GM21576 (cell line): ENCODE measurements at regions not wholly inside any gene's neighbourhood (a gene's known extent, or its start where the extent isn't known, plus 50 kb on each side); places are given as distances from the start of the nearest gene placed in this dataset.
"Not testable (repeated sequence)": the region's sequence is repeated elsewhere in the genome, so short reads cannot be mapped to it uniquely, and the experiment has no call there.

Source experiments
- ATAC-seq: cut with Tn5 transposase; IDR thresholded peaks from one replicate; pipeline ENCODE4 v1.9.1; 2021; ENCODE audit warnings: mild to moderate bottlenecking, moderate library complexity; ENCODE audit not compliant: unreplicated experiment

GRCh38 chr6:167661552-167662044, 165.1 kb upstream of the AFDN start:
- no peak for ATAC-seq

DNA sequence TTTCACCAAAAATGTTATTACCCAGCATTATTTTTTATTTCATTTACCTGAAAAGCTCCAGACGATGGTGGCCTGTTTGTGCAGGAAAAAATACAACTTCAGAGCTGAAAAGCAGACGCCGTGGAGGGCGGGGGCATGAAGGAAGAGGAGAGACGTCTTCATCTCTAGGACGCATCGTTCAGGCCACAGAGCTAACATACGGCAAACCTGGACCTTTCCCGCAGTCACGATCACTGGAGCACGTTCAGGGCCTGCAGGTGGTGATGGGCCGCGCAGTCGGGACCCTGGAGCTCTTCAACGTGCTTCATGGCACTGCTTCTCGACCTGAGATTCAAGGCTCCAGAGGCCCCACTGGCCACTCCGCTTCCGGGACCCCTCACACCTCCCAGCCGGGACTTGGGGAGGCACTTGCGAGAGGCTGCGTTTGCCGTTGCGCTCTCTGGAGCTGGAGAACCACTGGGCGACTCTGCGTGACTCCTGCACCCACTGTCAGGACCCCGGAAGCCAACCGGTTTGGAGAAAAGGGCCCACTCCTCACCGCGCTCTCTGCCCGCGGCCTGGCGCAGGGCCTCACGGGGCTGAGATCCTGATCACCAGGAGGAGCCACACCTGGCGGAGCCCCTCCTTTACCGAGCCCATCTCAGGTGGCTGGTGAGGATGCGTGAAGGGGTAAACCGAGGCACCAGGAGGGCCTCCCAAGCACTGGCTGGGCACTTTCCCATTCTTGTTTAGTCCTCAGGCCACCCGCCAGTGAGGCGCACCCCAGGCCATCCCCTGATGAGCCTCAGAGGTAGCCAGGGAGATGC, 164.4 kb upstream of the AFDN start:
- no peak for ATAC-seq

- ATAC-seq, result no peak
Observed at GRCh38 chr6:167662881-167663205, 163.9 kb upstream of the AFDN start.

GRCh38 chr6:167663316-167663715, 163.4 kb upstream of the AFDN start:
- no peak for ATAC-seq

GRCh38 chr6:167663784-167664443, 162.8 kb upstream of the AFDN start:
- no peak for ATAC-seq

DNA sequence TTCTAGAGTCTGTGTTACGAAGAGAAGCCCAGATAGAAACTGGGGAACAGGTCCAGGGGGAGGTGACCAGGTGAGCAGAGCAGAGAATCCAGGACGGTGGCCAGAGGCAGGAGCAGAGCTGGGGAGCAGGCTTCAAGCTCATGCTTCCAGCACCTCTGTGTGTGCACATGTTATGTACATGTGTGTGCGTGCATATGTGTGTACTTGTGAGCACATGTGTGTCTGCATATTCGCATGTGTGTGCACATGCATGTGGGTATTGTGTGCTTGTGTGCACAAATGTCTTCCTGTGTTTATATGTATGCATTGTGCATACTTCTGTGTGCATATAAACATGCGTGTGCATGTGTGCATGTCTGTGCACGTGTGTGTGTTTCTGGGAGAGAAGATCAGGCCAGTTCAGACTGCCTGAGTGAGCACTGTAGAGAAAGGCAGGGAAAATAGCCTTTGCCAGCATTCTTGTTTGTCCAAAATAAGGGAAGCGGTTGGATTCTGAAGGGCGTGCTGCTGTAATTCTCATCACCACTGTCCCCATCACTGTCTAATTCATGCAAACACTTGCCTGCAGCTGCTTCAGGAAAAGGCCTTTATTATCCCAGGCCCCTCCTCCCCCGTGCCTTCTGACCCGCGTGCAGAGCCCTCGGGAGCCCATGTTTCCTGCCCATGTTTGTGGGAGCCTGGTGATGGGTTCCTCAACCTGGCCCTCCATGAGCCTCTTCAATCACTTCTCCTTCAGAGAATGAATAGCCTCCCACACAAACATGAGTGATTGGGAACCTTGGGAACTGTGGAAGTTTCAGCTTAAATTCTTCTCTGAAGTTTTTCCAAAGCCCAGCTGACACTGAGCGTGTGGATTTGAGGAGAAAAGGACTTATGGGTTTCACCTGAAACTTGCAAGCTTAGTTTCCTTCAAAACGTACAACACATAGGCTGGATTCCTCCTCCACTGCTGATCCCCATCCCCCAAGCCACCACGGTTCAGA, 161.7 kb upstream of the AFDN start:
- no peak for ATAC-seq

- ATAC-seq, result no peak
Observed at GRCh38 chr6:167665698-167666330, 160.9 kb upstream of the AFDN start.

DNA sequence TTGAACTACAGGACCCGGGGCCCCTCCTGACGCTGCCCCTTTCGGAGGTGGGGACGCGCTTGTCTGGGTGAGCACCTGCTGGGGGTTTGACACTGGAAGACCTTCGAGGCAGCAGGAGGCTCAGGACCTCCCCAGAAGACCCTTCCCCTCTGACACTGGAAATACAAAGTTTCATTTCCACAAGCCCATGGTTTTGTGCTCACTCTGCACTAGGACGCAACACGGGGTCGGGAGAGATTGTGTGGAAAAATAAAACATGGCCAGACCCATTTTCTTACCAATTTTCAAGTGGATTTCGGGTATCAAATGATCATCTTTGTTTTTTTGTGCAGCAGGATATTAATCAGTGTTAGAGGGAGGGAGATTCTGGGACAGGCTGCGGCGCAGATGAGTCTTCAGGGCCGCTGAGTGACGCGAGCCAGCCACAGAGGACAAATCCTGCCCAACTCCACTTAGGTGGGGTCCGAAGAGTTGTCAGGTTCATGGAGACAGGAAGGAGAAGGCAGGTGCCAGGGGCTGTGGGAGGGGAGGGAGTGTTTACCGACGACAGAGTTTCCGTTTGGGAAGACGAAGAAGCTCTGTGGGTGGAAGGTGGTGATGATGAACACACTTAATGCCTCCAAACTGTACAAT, 160.0 kb upstream of the AFDN start:
- ATAC-seq, result no peak

DNA sequence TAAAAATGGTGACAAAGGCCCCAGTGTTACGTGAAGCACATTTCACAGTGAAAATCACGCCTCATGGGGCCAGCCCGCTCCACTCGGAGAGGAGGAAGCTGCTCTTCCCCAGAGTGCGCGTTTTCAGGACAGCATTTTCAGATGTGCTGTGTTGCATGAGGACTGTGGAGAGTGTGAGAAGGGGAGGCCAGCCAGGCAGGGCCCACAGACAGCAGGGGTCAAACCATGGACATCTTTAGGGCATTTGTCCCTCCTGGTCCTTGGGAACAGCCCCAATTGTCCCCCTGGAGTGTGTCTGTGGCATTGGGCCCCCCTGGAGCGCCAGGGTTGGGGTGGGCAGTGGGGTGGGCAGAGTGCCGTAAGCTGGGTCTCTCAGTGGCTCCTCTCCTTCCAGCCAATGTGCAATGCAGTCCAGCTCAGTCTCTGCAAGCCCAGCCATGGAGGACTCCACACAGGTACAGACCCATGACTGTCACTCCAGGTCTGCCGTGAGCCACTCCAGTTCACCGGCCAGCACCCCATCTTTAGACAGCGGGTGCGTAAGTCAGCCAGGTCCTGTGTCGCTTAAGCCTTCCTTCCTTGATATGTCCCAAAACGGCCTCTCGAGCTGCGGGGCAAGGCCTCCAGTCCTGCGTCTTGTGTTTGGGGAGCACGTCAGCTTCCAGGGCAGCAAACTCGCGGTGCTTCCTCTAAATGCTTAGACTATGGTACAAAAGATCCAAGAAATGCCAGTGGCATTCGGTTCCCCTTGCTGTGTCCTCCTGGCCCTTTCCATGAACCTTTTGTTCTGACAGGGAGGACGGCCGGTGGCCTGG, 159.3 kb upstream of the AFDN start:
- ATAC-seq, result no peak

- ATAC-seq, result no peak
Observed at GRCh38 chr6:167668019-167668753, 158.5 kb upstream of the AFDN start.

DNA sequence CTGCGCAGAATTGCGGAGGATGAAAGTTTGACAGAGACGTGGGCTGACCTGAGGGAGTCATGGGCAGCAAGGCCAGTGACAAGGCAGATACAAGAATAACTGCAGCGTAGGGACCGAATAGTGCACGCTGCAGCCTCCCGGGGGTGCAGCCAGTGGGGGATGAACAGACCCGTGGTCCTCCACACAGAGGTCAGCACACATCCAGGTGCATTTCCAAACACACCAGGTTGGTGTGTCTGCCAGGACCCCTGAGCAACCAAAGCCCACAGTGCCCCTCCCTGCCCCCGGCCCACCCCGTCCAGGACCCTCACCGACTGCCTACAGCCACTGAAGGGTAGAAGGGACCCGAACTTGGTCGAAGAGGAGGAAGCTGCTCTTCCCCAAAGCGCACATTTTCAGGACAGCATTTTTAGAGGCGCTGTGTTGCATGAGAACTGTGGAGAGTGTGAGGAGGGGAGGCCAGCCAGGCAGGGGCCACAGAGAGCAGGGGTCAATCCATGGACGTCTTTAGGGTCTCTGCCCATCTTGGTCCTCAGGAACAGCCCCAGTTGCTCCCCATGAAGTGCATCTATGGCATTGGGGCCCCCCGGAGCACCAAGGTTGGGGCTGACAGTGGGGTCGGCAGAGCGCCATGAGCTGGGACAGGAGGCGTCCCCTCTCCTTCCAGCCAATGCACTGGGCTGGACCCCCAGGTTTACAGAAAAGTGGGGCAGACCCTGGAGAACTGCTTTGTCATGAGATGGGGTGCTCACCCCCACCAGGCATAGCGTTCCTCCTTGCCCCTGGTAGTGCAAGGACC, 157.8 kb upstream of the AFDN start:
- ATAC-seq, result no peak

DNA sequence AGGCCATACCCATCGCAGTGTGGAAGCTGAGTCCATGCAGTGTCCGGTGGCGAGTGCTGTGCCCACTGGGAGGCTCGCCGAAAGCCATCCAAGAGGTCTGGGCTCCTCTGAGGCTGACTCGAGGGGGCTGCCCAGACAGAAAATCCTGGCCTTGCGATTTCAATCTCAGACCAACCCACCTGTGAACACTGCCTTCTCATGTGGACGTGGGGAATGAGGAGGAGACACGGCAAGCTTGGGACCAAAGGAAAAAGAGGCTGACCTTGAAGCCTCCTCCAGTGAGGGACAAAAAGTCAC, 157.2 kb upstream of the AFDN start:
- no peak for ATAC-seq

DNA sequence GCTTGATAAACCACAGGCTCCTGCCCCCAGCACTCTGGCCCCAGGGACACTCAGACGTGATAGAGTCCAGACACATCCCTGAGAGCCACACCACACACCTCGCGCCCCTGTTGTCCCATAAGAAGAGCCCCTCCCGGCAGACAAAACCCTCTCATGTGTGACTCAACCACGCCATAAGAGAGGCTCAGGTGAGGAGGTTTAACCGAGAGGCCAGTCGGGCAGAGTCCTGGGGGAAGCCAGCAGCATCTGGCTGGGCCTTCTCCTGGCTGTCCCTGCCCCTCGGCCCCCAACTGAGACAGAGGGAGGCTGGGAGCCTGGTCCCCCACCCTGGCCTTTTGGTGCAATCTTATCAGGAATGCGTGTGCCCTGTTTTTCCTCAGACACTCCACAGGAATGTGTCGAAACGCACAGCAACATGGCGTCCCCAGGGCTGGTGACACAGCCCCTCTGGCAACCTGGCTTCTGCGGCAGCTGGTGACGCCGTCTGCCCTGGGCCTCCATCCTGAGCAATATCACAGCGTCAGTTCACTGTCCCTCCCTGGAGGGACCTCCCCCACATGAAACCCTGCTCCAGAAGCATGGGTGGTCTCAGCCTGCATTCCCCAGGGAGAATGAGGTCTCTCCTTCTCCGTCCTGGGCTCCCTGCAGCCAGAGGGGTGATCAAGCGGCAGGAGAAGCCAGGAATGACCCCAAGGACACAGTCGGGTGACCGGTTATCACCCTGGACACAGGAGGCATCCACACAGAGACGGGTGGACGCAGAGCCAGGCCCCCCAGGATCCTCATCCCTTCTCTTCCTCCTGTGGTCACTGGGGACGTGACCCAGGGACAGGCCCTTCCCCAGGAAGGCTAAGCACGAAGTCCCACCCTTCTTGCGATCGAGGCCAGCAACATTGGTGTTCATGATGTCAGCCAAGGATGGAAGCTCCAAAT, 156.6 kb upstream of the AFDN start:
- no peak for ATAC-seq

- ATAC-seq, result no peak
Observed at GRCh38 chr6:167670938-167671338, 155.8 kb upstream of the AFDN start.

GRCh38 chr6:167671379-167671976, 155.2 kb upstream of the AFDN start:
- not testable (repeated sequence) for ATAC-seq

DNA sequence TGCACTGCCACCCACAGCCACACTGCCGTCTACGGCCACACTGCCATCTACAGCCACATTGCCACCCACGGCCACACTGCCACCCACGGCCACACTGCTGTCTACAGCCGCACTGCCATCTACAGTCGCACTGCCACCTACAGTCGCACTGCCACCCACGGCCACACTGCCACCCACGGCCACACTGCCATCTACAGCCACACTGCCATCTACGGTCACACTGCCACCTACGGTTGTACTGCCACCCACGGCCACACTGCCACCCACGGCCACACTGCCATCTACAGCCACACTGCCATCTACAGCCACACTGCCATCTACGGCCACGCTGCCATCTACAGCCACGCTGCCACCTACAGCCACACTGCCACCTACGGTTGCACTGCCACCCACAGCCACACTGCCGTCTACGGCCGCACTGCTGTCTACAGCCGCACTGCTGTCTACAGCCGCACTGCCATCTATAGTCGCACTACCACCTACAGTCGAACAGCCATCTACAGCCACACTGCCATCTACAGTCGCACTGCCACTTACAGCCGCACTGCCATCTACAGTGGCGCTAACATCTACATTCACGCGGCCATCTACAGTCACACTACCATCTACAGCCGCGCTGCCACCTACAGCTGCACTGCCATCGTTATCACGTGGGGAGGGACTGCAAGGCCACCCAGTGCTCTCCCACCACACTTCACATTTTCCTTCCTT, 154.6 kb upstream of the AFDN start:
- ATAC-seq, result no peak
